ENCODE measurements at regions not wholly inside any gene's neighbourhood (a gene's known extent, or its start where the extent isn't known, plus 50 kb on each side); places are given as distances from the start of the nearest gene placed in this dataset.

GRCh38 chr18:60060578-60060977 is 160.8 kb downstream of the PMAIP1 start:
- no peak for DNase-seq (ENCODE audit: low read depth)
- no peak for TF ChIP-seq CTCF (IDR thresholded peaks at IDR 0.05; ENCODE audit: low read length, missing control alignments)
- no peak overlapping the region for H3K4me3 ChIP-seq (replicated peaks; ENCODE audit: low read depth, low read length)

GRCh38 chr18:60060026-60060425 is 160.2 kb downstream of the PMAIP1 start:
- no peak for DNase-seq (ENCODE audit: low read depth)
- no peak for TF ChIP-seq CTCF (IDR thresholded peaks at IDR 0.05; ENCODE audit: low read length, missing control alignments)
- no peak overlapping the region for H3K4me3 ChIP-seq (replicated peaks; ENCODE audit: low read depth, low read length)

GRCh38 chr18:60059216-60059615 is 159.4 kb downstream of the PMAIP1 start:
- no peak overlapping the region for H3K4me3 ChIP-seq (replicated peaks; ENCODE audit: low read depth, low read length)
- no peak for DNase-seq (ENCODE audit: low read depth)
- TF ChIP-seq CTCF (IDR thresholded peaks at IDR 0.05; ENCODE audit: low read length, missing control alignments): no peak

- H3K4me3 ChIP-seq (replicated peaks; ENCODE audit: low read depth, low read length): no peak overlapping the region
- DNase-seq (ENCODE audit: low read depth): peak; percentile 85
- TF ChIP-seq CTCF (IDR thresholded peaks at IDR 0.05; ENCODE audit: low read length, missing control alignments): no peak
These were observed 154.0 kb downstream of the PMAIP1 start for GRCh38 chr18:60053747-60054304.

- no peak for DNase-seq (ENCODE audit: low read depth)
- TF ChIP-seq CTCF (IDR thresholded peaks at IDR 0.05; ENCODE audit: low read length, missing control alignments): no peak
- no peak overlapping the region for H3K4me3 ChIP-seq (replicated peaks; ENCODE audit: low read depth, low read length)
These were observed 151.0 kb downstream of the PMAIP1 start for GRCh38 chr18:60050821-60051220.

- H3K4me3 ChIP-seq (replicated peaks; ENCODE audit: low read depth, low read length): no peak overlapping the region
- no peak for TF ChIP-seq CTCF (IDR thresholded peaks at IDR 0.05; ENCODE audit: low read length, missing control alignments)
- no peak for DNase-seq (ENCODE audit: low read depth)
These were observed 149.4 kb downstream of the PMAIP1 start for GRCh38 chr18:60049172-60049571.

GRCh38 chr18:60047556-60047955 is 147.8 kb downstream of the PMAIP1 start:
- no peak overlapping the region for H3K4me3 ChIP-seq (replicated peaks; ENCODE audit: low read depth, low read length)
- no peak for DNase-seq (ENCODE audit: low read depth)
- no peak for TF ChIP-seq CTCF (IDR thresholded peaks at IDR 0.05; ENCODE audit: low read length, missing control alignments)
